Limb (tissue), 2 donors: ENCODE measurements at regions not wholly inside any gene's neighbourhood (a gene's known extent, or its start where the extent isn't known, plus 50 kb on each side); places are given as distances from the start of the nearest gene placed in this dataset.

Experiments used
- DNase-seq, 2 donors: peaks; one replicate each; pipeline ENCODE4 v3.0.0-alpha.2; 2016; ENCODE audit errors: extremely low spot score in 2 of 2

- DNase-seq: no peak
Measured at GRCh38 chr18:24672165-24672941, 211.9 kb downstream of the HRH4 start.

GRCh38 chr18:24674200-24674599 lies 213.8 kb downstream of the HRH4 start:
- DNase-seq: no peak

- no peak for DNase-seq
Measured at GRCh38 chr18:24674605-24675004, 214.2 kb downstream of the HRH4 start.

- DNase-seq: no peak
Measured at GRCh38 chr18:24677011-24677410, 216.6 kb downstream of the HRH4 start.

- no peak for DNase-seq
Measured at GRCh38 chr18:24678107-24678506, 217.7 kb downstream of the HRH4 start.

GRCh38 chr18:24678626-24679025 lies 218.2 kb downstream of the HRH4 start:
- DNase-seq: no peak

- no peak for DNase-seq
Measured at GRCh38 chr18:24679062-24679461, 218.6 kb downstream of the HRH4 start.

- no peak for DNase-seq
Measured at GRCh38 chr18:24683925-24684324, 223.5 kb downstream of the HRH4 start.

GRCh38 chr18:24685254-24685959 lies 225.0 kb downstream of the HRH4 start:
- DNase-seq: no peak

- DNase-seq: peak in 1 of 2 donors; percentile 82
Measured at GRCh38 chr18:24695168-24695567, 234.7 kb downstream of the HRH4 start.

- no peak for DNase-seq
Measured at GRCh38 chr18:24702001-24702515, 241.6 kb downstream of the HRH4 start.

GRCh38 chr18:24703316-24703715 lies 242.9 kb downstream of the HRH4 start:
- DNase-seq: no peak

- DNase-seq: peak in 1 of 2 donors; percentile 45
Measured at GRCh38 chr18:24704946-24705630, 244.7 kb downstream of the HRH4 start.

GRCh38 chr18:24710474-24710873 lies 250.0 kb downstream of the HRH4 start:
- no peak for DNase-seq

- DNase-seq: no peak
Measured at GRCh38 chr18:24719791-24720190, 259.4 kb downstream of the HRH4 start.

- no peak for DNase-seq
Measured at GRCh38 chr18:24721388-24721787, 261.0 kb downstream of the HRH4 start.

- no peak for DNase-seq
Measured at GRCh38 chr18:24725644-24726415, 265.4 kb downstream of the HRH4 start.

GRCh38 chr18:24726727-24727492 lies 266.5 kb downstream of the HRH4 start:
- DNase-seq: peak; percentile 86 to 91

GRCh38 chr18:24727685-24728084 lies 267.2 kb downstream of the HRH4 start:
- DNase-seq: no peak

GRCh38 chr18:24731158-24731557 lies 270.7 kb downstream of the HRH4 start:
- no peak for DNase-seq

GRCh38 chr18:24731981-24732380 lies 271.5 kb downstream of the HRH4 start:
- no peak for DNase-seq
